ENCODE measurements at regions not wholly inside any gene's neighbourhood (a gene's known extent, or its start where the extent isn't known, plus 50 kb on each side); places are given as distances from the start of the nearest gene placed in this dataset.

- TF ChIP-seq CTCF (IDR thresholded peaks at IDR 0.05) (no peak), EZH2 (IDR thresholded peaks at IDR 0.05; ENCODE audit: borderline replicate concordance, insufficient read depth, low read depth, low read length, poor library complexity, severe bottlenecking) (no peak)
Observed at GRCh38 chr15:36361351-36361870, 218.0 kb upstream of the CDIN1 start.
